Mesendoderm (in vitro differentiated cells): ENCODE measurements at regions not wholly inside any gene's neighbourhood (a gene's known extent, or its start where the extent isn't known, plus 50 kb on each side); places are given as distances from the start of the nearest gene placed in this dataset.

Experiments
- DNase-seq: peaks from one replicate; pipeline ENCODE4 v3.0.0; 2013
- H2AK5ac ChIP-seq: 2 replicates; pipeline ENCODE4 v1.6.1; 2013; ENCODE audit warnings: low read length, inconsistent platforms
- H2BK120ac ChIP-seq: 2 replicates; pipeline ENCODE4 v1.6.1; 2013; ENCODE audit warnings: low read depth, mild to moderate bottlenecking, low read length, moderate library complexity, mixed read lengths
- H2BK15ac ChIP-seq: replicated peaks from 2 replicates; pipeline ENCODE4 v1.6.1; 2013; ENCODE audit warnings: low read depth, mild to moderate bottlenecking, moderate library complexity
- H2BK5ac ChIP-seq: 2 replicates; pipeline ENCODE4 v1.6.1; 2013; ENCODE audit warnings: low read length, inconsistent platforms
- H3K18ac ChIP-seq: 2 replicates; pipeline ENCODE4 v1.6.1; 2013; ENCODE audit warnings: mild to moderate bottlenecking, low read length, mixed read lengths
- H3K23ac ChIP-seq: one replicate; pipeline ENCODE4 v1.6.1; 2013; ENCODE audit warnings: low read length
- H3K27ac ChIP-seq: 2 replicates; pipeline ENCODE4 v1.5.1; 2013; ENCODE audit warnings: low read depth, mild to moderate bottlenecking, inconsistent platforms, low read length, moderate library complexity
- H3K27me3 ChIP-seq: 2 replicates; pipeline ENCODE4 v1.6.1; 2013; ENCODE audit warnings: low read length, control low read depth, mild to moderate bottlenecking, inconsistent platforms; ENCODE audit not compliant: insufficient read depth, poor library complexity
- H3K36me3 ChIP-seq: 2 replicates; pipeline ENCODE4 v1.6.1; 2013; ENCODE audit warnings: low read length, inconsistent platforms; ENCODE audit not compliant: control insufficient read depth, insufficient read depth
- H3K4ac ChIP-seq: one replicate; pipeline ENCODE4 v1.6.1; 2013; ENCODE audit warnings: low read depth, mild to moderate bottlenecking, low read length, moderate library complexity
- H3K4me1 ChIP-seq: 2 replicates; pipeline ENCODE4 v1.6.1; 2013; ENCODE audit warnings: low read depth, low read length, inconsistent platforms; ENCODE audit not compliant: control insufficient read depth
- H3K4me2 ChIP-seq: 2 replicates; pipeline ENCODE4 v1.6.1; 2013; ENCODE audit warnings: low read length
- H3K4me3 ChIP-seq: 2 replicates; pipeline ENCODE4 v1.5.1; 2013; ENCODE audit warnings: mild to moderate bottlenecking, low read length
- H3K56ac ChIP-seq: one replicate; pipeline ENCODE4 v1.6.1; 2013; ENCODE audit warnings: low read length
- H3K79me1 ChIP-seq: 2 replicates; pipeline ENCODE4 v1.6.1; 2013; ENCODE audit warnings: low read length, inconsistent platforms
- H3K79me2 ChIP-seq: 2 replicates; pipeline ENCODE4 v1.6.1; 2013; ENCODE audit warnings: mild to moderate bottlenecking, low read length; ENCODE audit not compliant: control insufficient read depth, insufficient read depth
- H3K9ac ChIP-seq: 2 replicates; pipeline ENCODE4 v1.6.1; 2013; ENCODE audit warnings: low read length, inconsistent platforms
- H4K5ac ChIP-seq: one replicate; pipeline ENCODE4 v1.6.1; 2013; ENCODE audit warnings: low read length
- H4K8ac ChIP-seq: one replicate; pipeline ENCODE4 v1.6.1; 2013; ENCODE audit warnings: low read depth, mild to moderate bottlenecking, control low read depth, low read length, moderate library complexity
- WGBS: extraction: QIAGEN DNeasy Blood & Tissue Kit; methylation state at CpG from one replicate; pipeline ENCODE4 v1.1.7; 2013; ENCODE audit warnings: low lambda C conversion rate, missing lambda C conversion rate; ENCODE audit not compliant: insufficient coverage; ENCODE audit errors: extremely low coverage; 5-methylcytosine and 5-hydroxymethylcytosine counted together

- no peak overlapping the region for H2BK120ac ChIP-seq
- H3K36me3 ChIP-seq, result no peaks in the 10 kb centered on the region
- no peaks in the 10 kb centered on the region for H3K4me1 ChIP-seq
- no peak overlapping the region for H3K27ac ChIP-seq
- H4K8ac ChIP-seq, result no peak overlapping the region
- no peak overlapping the region for H2BK5ac ChIP-seq
- no peak overlapping the region for H2AK5ac ChIP-seq
- no peak for DNase-seq
- WGBS, result no CpG with 5 or more reads among the region's 3 CpGs
- H3K79me2 ChIP-seq, result no peaks in the 10 kb centered on the region
- H3K18ac ChIP-seq, result no peak overlapping the region
- H3K9ac ChIP-seq, result no peak overlapping the region
- H3K23ac ChIP-seq, result no peak overlapping the region
- no peak overlapping the region for H4K5ac ChIP-seq
- no peak overlapping the region for H3K4me3 ChIP-seq
- H3K27me3 ChIP-seq, result no peaks in the 10 kb centered on the region
- H3K4ac ChIP-seq, result no peak overlapping the region
- no peak overlapping the region for H3K56ac ChIP-seq
- no peaks in the 10 kb centered on the region for H3K79me1 ChIP-seq
- H2BK15ac ChIP-seq, result no peak overlapping the region
- no peak overlapping the region for H3K4me2 ChIP-seq
Measured at GRCh38 chr4:14117575-14118238, 490.2 kb upstream of the BOD1L1 start.

GRCh38 chr4:14124816-14125215, 497.3 kb upstream of the BOD1L1 start:
- H3K4me3 ChIP-seq, result no peak overlapping the region
- H3K36me3 ChIP-seq, result no peaks in the 10 kb centered on the region
- H3K27ac ChIP-seq, result no peak overlapping the region
- no peaks in the 10 kb centered on the region for H3K79me1 ChIP-seq
- H3K27me3 ChIP-seq, result no peaks in the 10 kb centered on the region
- no peak overlapping the region for H2AK5ac ChIP-seq
- H3K4ac ChIP-seq, result no peak overlapping the region
- no peak overlapping the region for H3K56ac ChIP-seq
- no peak overlapping the region for H3K18ac ChIP-seq
- no peak overlapping the region for H4K5ac ChIP-seq
- WGBS, result no CpG with 5 or more reads among the region's 2 CpGs
- no peaks in the 10 kb centered on the region for H3K4me1 ChIP-seq
- no peak overlapping the region for H4K8ac ChIP-seq
- no peak overlapping the region for H2BK5ac ChIP-seq
- H3K9ac ChIP-seq, result no peak overlapping the region
- no peak for DNase-seq
- no peak overlapping the region for H3K4me2 ChIP-seq
- H2BK120ac ChIP-seq, result no peak overlapping the region
- H3K79me2 ChIP-seq, result no peaks in the 10 kb centered on the region
- no peak overlapping the region for H3K23ac ChIP-seq
- no peak overlapping the region for H2BK15ac ChIP-seq

DNA sequence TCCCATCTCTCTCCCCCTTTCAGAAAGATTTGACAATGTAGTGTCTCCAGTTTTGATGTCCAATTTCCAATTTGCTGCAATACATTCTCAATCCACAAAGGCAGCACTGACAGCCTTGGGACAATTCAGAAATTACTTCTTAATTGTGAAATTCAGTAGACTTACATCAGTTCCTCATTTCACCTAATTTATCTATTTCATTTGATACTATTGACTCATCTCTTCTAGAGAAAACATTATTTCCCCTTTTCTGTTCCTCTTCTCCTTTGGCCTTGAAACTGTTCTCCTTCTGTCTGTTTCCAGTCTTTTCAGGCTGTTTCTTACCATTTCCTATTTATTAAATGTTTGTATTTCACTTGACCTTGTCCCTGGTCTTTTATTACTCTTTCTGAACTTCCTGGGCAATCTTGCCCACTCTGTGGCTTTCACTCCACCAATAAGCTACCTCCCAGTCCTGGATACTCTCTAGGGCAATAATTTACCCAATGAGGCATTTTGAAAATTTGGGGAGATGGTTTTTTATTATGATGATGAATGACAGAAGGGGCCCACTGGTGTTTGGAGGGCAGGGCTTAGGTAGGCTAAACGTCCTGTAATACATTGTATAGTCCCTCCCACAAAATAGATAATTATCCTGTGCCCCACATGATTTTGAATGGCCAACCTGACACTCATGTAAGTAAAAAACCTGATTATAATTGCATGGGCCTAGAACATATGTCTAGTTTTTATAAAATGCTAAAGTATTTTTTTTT, 498.0 kb upstream of the BOD1L1 start:
- no CpG with 5 or more reads among the region's 1 CpG for WGBS

DNA sequence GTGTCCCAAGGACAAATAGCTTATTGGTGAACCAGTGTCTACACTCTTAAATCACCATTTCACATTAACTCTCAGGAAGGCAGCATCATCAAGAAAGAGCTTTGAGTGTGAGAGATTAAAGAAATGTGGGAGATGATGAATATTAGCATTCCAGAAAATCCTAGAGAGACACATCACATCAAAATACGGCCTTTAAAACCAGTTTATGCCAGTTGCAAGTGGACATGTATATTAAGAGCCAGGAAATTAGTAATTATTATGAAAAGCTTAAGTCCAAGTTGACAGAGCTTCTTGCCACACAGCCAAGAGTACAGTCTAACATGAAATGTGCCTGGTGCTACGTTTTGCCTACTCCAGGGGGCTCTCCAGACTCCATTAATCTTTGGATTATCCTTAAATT, 503.0 kb upstream of the BOD1L1 start:
- Histone ChIP-seq H3K9ac (no peak overlapping the region), H3K79me1 (no peaks in the 10 kb centered on the region), H3K27me3 (no peaks in the 10 kb centered on the region), H2BK15ac (no peak overlapping the region), H3K18ac (no peak overlapping the region), H4K5ac (no peak overlapping the region), H3K23ac (no peak overlapping the region), H3K4me3 (no peak overlapping the region), H3K4ac (no peak overlapping the region), H4K8ac (no peak overlapping the region), H2BK5ac (no peak overlapping the region), H2AK5ac (no peak overlapping the region), H3K36me3 (no peaks in the 10 kb centered on the region), H2BK120ac (no peak overlapping the region), H3K56ac (no peak overlapping the region), H3K79me2 (no peaks in the 10 kb centered on the region), H3K4me1 (no peaks in the 10 kb centered on the region), H3K4me2 (no peak overlapping the region), H3K27ac (no peak overlapping the region)
- no peak for DNase-seq
- no CpG with 5 or more reads among the region's 2 CpGs for WGBS

More for the DNA sequence above, 498.0 kb upstream of the BOD1L1 start:
- Histone ChIP-seq H2BK120ac (no peak overlapping the region), H4K8ac (no peak overlapping the region), H3K4me1 (no peaks in the 10 kb centered on the region), H2AK5ac (no peak overlapping the region), H3K36me3 (no peaks in the 10 kb centered on the region), H3K27ac (no peak overlapping the region), H4K5ac (no peak overlapping the region), H3K27me3 (no peaks in the 10 kb centered on the region), H3K56ac (no peak overlapping the region), H3K9ac (no peak overlapping the region), H3K18ac (no peak overlapping the region), H3K79me1 (no peaks in the 10 kb centered on the region), H3K23ac (no peak overlapping the region), H3K4ac (no peak overlapping the region), H3K4me3 (no peak overlapping the region), H2BK15ac (no peak overlapping the region), H3K79me2 (no peaks in the 10 kb centered on the region), H3K4me2 (no peak overlapping the region), H2BK5ac (no peak overlapping the region)
- no peak for DNase-seq

DNA sequence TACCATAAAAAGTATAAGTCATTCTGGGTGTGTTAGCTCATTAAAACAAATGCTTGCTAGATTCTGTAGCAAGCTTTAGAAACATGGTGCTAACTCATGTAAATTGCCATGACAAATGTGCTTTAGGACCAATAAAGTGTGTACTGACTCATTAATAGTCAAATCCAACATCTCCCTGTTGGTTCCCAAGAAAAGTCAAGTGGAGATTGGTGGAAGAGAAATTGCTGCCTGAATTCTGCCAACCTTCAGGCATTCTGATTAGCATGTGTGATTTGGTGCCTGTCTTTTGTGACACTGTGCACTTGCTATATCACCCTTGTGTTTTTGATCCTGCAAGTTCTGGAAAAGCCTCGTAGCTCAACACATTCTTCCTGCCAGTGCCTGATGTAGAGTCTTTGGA, 503.8 kb upstream of the BOD1L1 start:
- Histone ChIP-seq H3K4me2 (no peak overlapping the region), H2BK5ac (no peak overlapping the region), H2BK120ac (no peak overlapping the region), H4K8ac (no peak overlapping the region), H3K18ac (no peak overlapping the region), H3K36me3 (no peaks in the 10 kb centered on the region), H3K27me3 (no peaks in the 10 kb centered on the region), H3K9ac (no peak overlapping the region), H3K56ac (no peak overlapping the region), H3K23ac (no peak overlapping the region), H3K79me2 (no peaks in the 10 kb centered on the region), H3K79me1 (no peaks in the 10 kb centered on the region), H3K27ac (no peak overlapping the region), H3K4me3 (no peak overlapping the region), H2BK15ac (no peak overlapping the region), H3K4ac (no peak overlapping the region), H2AK5ac (no peak overlapping the region), H3K4me1 (no peaks in the 10 kb centered on the region), H4K5ac (no peak overlapping the region)
- DNase-seq, result no peak
- no CpG with 5 or more reads among the region's 1 CpG for WGBS
